Loucy (cell line): ENCODE measurements at regions not wholly inside any gene's neighbourhood (a gene's known extent, or its start where the extent isn't known, plus 50 kb on each side); places are given as distances from the start of the nearest gene placed in this dataset.

Source experiments
- H2AFZ ChIP-seq: fragments of 200-600 bp; sonication (generic); 2 replicates; pipeline ENCODE4 v1.6.0; 2016; ENCODE audit warnings: antibody characterized with exemption, mild to moderate bottlenecking, low read length, moderate library complexity
- H3F3A ChIP-seq: fragments of 200-600 bp; 2 replicates; pipeline ENCODE4 v1.6.0; 2016; ENCODE audit warnings: antibody characterized with exemption, low read depth, mild to moderate bottlenecking
- H3K27me3 ChIP-seq: fragments of 200-600 bp; sonication (generic); 2 replicates; pipeline ENCODE4 v1.6.1; 2014; ENCODE audit warnings: low read length, mild to moderate bottlenecking; ENCODE audit not compliant: insufficient read depth, poor library complexity, severe bottlenecking
- H3K36me3 ChIP-seq: fragments of 200-600 bp; sonication (generic); 2 replicates; pipeline ENCODE4 v1.6.1; 2016; ENCODE audit warnings: low read length; ENCODE audit not compliant: insufficient read depth
- H3K4me1 ChIP-seq: fragments of 200-600 bp; sonication (generic); 2 replicates; pipeline ENCODE4 v1.5.1; 2014; ENCODE audit warnings: low read length, mild to moderate bottlenecking; ENCODE audit not compliant: insufficient read depth, poor library complexity, severe bottlenecking
- H3K4me2 ChIP-seq: fragments of 200-600 bp; sonication (generic); 2 replicates; pipeline ENCODE4 v1.6.0; 2014; ENCODE audit warnings: antibody characterized with exemption, low read length, low read depth, mild to moderate bottlenecking; ENCODE audit not compliant: poor library complexity, severe bottlenecking
- H3K4me3 ChIP-seq: fragments of 200-600 bp; sonication (generic); 2 replicates; pipeline ENCODE4 v1.5.1; 2014; ENCODE audit warnings: low read length, mild to moderate bottlenecking, mixed read lengths; ENCODE audit not compliant: poor library complexity, severe bottlenecking
- H3K79me2 ChIP-seq: fragments of 200-600 bp; sonication (generic); 2 replicates; pipeline ENCODE4 v1.6.1; 2014; ENCODE audit warnings: low read length; ENCODE audit not compliant: insufficient read depth
- H3K9ac ChIP-seq: fragments of 200-600 bp; sonication (generic); 2 replicates; pipeline ENCODE4 v1.6.0; 2014; ENCODE audit warnings: mild to moderate bottlenecking, low read depth, low read length, moderate library complexity; ENCODE audit not compliant: poor library complexity, severe bottlenecking
- H3K9me2 ChIP-seq: fragments of 200-600 bp; sonication (generic); replicated peaks from 2 replicates; pipeline ENCODE4 v1.6.1; 2016; ENCODE audit warnings: low read depth, low read length, mixed read lengths
- H3K9me3 ChIP-seq: fragments of 200-600 bp; sonication (generic); 2 replicates; pipeline ENCODE4 v1.6.1; 2014; ENCODE audit warnings: mild to moderate bottlenecking, antibody characterized with exemption, low read length, low read depth; ENCODE audit not compliant: insufficient read depth
- H4K20me1 ChIP-seq: fragments of 200-600 bp; sonication (generic); 2 replicates; pipeline ENCODE4 v1.6.0; 2014; ENCODE audit warnings: antibody characterized with exemption, low read length, mild to moderate bottlenecking; ENCODE audit not compliant: insufficient read depth, poor library complexity, severe bottlenecking
- EZH2phosphoT487 ChIP-seq: fragments of 200-600 bp; IDR thresholded peaks from 2 replicates; pipeline ENCODE4 v1.6.1; 2018; ENCODE audit warnings: antibody characterized with exemption, mild to moderate bottlenecking, moderate library complexity, borderline replicate concordance
- TF ChIP-seq, protein P1 (sequence below): fragments of 200-600 bp; sonication (generic); conservative IDR thresholded peaks from 2 replicates; pipeline ENCODE4 v1.5.1; 2014; ENCODE audit warnings: mild to moderate bottlenecking, antibody characterized with exemption, low read length

DNA sequence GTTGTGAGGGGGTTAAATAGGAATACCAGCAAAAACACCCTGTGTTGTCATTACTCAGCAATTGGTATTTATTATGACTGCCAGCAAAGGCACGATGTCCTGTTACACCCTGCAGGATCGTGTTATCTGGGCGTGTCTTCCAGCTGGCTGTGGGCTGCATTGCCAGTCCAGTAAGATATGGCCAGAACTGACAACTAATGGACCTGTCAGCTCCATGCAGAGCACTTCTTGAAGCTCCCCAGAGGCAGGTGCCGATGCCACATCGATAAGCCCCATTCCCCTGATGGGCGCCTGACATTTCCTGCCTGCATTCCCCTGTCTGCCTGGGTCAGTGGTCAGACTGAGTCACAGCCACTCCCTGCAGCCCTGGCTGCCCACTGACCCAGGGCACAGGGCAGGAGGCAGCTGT is 79.7 kb upstream of the RASGRF1 start:
- Histone ChIP-seq H3K36me3 (no peaks in the 10 kb centered on the region), H3K27me3 (no peaks in the 10 kb centered on the region), H4K20me1 (no peaks in the 10 kb centered on the region), H3K9me2 (no peaks in the 10 kb centered on the region), H3K79me2 (no peaks in the 10 kb centered on the region), H2AFZ (no peak overlapping the region), H3K9me3 (no peaks in the 10 kb centered on the region), H3K4me3 (no peak overlapping the region), H3F3A (no peaks in the 10 kb centered on the region), H3K4me2 (no peak overlapping the region), H3K9ac (no peak overlapping the region), H3K4me1 (peaks cover 6% of the 10 kb centered on the region)
- TF ChIP-seq, protein P1, sequence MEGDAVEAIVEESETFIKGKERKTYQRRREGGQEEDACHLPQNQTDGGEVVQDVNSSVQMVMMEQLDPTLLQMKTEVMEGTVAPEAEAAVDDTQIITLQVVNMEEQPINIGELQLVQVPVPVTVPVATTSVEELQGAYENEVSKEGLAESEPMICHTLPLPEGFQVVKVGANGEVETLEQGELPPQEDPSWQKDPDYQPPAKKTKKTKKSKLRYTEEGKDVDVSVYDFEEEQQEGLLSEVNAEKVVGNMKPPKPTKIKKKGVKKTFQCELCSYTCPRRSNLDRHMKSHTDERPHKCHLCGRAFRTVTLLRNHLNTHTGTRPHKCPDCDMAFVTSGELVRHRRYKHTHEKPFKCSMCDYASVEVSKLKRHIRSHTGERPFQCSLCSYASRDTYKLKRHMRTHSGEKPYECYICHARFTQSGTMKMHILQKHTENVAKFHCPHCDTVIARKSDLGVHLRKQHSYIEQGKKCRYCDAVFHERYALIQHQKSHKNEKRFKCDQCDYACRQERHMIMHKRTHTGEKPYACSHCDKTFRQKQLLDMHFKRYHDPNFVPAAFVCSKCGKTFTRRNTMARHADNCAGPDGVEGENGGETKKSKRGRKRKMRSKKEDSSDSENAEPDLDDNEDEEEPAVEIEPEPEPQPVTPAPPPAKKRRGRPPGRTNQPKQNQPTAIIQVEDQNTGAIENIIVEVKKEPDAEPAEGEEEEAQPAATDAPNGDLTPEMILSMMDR, result no peak
- TF ChIP-seq EZH2phosphoT487, result no peak

- peaks cover 6% of the 10 kb centered on the region for H3K4me1 ChIP-seq
- H3K27me3 ChIP-seq, result no peaks in the 10 kb centered on the region
- H3K9me3 ChIP-seq, result no peaks in the 10 kb centered on the region
- TF ChIP-seq, protein P1, result no peak
- TF ChIP-seq EZH2phosphoT487, result no peak
- no peaks in the 10 kb centered on the region for H3K36me3 ChIP-seq
- no peak overlapping the region for H3K9ac ChIP-seq
- H3K9me2 ChIP-seq, result no peaks in the 10 kb centered on the region
- no peak overlapping the region for H3K4me3 ChIP-seq
- H3F3A ChIP-seq, result no peaks in the 10 kb centered on the region
- no peaks in the 10 kb centered on the region for H3K79me2 ChIP-seq
- H2AFZ ChIP-seq, result no peak overlapping the region
- no peaks in the 10 kb centered on the region for H4K20me1 ChIP-seq
- no peak overlapping the region for H3K4me2 ChIP-seq
Measured at GRCh38 chr15:79169526-79170133, 79.0 kb upstream of the RASGRF1 start.

DNA sequence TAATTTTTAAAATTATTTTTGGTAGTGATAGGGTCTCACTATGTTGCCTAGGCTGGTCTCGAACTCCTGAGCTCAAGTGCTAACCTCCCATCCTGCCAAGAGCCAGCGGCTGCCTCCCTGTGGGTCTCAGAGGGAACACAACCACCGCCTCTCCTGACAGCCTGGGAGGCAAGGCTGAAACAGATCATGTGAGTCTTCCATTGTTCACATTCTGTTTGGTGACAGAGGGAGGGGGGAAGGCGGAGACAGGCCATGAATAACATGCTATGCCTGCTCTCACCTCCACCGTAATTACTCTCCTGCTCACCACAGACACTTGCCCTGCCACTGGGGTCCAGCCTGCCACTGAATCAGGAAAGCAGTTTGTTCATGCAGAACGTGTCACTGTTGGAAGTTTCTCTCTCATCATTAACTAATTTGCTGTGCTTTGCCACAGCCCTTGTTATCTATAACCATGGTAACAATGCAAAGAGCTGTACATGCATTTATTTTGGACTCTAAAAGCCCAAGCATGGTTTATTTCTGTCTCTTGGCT is 78.4 kb upstream of the RASGRF1 start:
- Histone ChIP-seq H4K20me1 (no peaks in the 10 kb centered on the region), H3K79me2 (no peaks in the 10 kb centered on the region), H3K4me2 (no peak overlapping the region), H3F3A (no peaks in the 10 kb centered on the region), H2AFZ (no peak overlapping the region), H3K9ac (no peak overlapping the region), H3K27me3 (no peaks in the 10 kb centered on the region), H3K9me2 (no peaks in the 10 kb centered on the region), H3K36me3 (no peaks in the 10 kb centered on the region), H3K4me1 (peaks cover 6% of the 10 kb centered on the region), H3K9me3 (no peaks in the 10 kb centered on the region), H3K4me3 (no peak overlapping the region)
- no peak for TF ChIP-seq EZH2phosphoT487
- TF ChIP-seq, protein P1, result no peak
